GM12864 (cell line): ENCODE measurements at regions not wholly inside any gene's neighbourhood (a gene's known extent, or its start where the extent isn't known, plus 50 kb on each side); places are given as distances from the start of the nearest gene placed in this dataset.
"Not testable (repeated sequence)": the region's sequence is repeated elsewhere in the genome, so short reads cannot be mapped to it uniquely, and the experiment has no call there.

ENCODE experiments used
- DNase-seq: peaks from one replicate; pipeline ENCODE4 v3.0.0-alpha.2; 2011; ENCODE audit warnings: low read depth
- H3K4me3 ChIP-seq: 2 replicates; pipeline ENCODE4 v1.5.1; 2011; ENCODE audit warnings: mild to moderate bottlenecking, low read depth, low read length, control low read depth
- TF ChIP-seq, protein P1 (sequence below): IDR thresholded peaks from 2 replicates; pipeline ENCODE4 v1.5.1; 2011; ENCODE audit warnings: low read depth, mild to moderate bottlenecking, moderate library complexity, low read length, control low read depth, inconsistent platforms; ENCODE audit errors: missing control alignments

DNA sequence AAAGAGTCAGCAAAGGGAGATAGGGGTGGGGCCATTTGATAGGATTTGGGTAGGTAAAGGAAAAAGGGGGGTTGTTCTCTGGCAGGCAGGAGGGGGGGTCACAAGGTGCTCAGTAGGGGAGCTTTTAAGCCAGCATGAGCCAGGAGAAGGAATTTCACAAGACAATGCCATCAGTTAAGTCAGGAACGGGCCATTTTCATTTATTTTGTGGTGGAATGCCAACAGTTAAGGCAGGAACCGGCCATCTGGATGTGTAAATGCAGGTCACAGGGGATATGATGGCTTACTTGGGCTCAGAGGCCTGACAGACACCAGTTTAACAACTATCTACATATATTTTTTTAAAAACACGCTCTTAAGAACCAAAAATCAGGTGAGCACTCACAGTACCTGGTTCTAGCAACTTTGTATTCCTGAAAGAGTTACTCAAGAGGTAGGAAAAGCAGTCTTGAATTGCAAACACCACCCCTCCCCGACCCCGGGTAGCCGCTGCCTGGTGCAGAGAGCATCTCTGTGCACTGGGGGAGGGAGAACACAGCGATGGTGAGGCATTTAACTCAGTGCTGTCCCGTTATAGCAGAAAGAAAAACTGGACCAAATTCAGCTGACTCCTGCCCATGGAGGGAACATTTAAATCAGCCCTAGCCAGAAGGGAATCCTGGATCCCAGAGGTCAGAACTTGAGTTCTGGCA lies 414.5 kb upstream of the KLHL29 start:
- TF ChIP-seq, protein P1, sequence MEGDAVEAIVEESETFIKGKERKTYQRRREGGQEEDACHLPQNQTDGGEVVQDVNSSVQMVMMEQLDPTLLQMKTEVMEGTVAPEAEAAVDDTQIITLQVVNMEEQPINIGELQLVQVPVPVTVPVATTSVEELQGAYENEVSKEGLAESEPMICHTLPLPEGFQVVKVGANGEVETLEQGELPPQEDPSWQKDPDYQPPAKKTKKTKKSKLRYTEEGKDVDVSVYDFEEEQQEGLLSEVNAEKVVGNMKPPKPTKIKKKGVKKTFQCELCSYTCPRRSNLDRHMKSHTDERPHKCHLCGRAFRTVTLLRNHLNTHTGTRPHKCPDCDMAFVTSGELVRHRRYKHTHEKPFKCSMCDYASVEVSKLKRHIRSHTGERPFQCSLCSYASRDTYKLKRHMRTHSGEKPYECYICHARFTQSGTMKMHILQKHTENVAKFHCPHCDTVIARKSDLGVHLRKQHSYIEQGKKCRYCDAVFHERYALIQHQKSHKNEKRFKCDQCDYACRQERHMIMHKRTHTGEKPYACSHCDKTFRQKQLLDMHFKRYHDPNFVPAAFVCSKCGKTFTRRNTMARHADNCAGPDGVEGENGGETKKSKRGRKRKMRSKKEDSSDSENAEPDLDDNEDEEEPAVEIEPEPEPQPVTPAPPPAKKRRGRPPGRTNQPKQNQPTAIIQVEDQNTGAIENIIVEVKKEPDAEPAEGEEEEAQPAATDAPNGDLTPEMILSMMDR: no peak
- no peak for DNase-seq
- no peak overlapping the region for H3K4me3 ChIP-seq

DNA sequence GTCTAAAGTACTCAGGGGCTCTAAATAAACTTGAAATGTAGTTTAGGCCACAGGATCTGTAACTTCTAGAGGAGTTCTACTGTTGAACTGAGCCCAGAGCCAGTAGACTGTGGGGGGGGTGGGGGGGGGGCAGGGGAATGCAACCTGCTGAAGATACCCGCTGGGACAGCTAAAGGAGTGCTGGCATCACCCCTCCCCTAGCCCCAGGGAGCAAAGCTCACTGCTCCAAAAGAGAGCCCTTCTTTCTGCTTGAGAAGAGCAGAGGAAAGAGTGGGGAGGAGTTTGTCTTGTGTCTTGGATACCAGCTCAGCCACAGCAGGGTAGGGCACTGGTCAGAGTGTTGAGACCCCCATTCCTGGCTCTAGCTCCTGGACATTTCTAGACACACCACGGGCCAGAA lies 414.0 kb upstream of the KLHL29 start:
- H3K4me3 ChIP-seq: no peak overlapping the region
- TF ChIP-seq, protein P1: no peak

DNA sequence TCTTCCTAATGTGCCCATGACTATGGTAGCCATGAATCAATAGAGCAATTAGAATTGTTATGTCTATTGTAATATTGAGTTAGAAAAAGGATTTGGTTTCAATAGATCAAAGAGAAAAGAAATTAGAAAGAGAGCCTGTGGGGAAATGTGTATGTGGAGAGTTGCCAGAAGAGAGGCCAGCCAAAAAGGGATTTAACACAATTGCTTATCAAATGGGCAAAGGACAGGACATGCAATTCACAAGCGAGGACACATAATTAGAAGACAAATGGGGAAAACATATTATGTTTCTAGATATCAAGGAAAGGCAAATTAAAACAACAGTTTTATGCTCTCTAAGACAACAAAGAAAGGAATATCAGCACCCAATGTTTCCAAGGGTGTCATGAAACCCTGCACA lies 403.2 kb upstream of the KLHL29 start:
- no peak for DNase-seq
- TF ChIP-seq, protein P1: no peak
- H3K4me3 ChIP-seq: no peak overlapping the region

More for the DNA sequence above, 414.0 kb upstream of the KLHL29 start:
- DNase-seq: no peak

DNA sequence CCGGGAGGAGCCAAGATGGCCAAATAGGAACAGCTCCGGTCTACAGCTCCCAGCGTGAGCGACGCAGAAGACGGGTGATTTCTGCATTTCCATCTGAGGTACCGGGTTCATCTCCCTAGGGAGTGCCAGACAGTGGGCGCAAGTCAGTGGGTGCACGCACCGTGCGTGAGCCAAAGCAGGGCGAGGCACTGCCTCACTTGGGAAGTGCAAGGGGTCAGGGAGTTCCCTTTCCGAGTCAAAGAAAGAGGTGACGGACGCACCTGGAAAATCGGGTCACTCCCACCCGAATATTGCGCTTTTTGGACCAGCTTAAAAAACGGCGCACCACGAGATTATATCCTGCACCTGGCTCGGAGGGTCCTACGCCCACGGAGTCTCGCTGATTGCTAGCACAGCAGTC lies 400.8 kb upstream of the KLHL29 start:
- DNase-seq: not testable (repeated sequence)

DNA sequence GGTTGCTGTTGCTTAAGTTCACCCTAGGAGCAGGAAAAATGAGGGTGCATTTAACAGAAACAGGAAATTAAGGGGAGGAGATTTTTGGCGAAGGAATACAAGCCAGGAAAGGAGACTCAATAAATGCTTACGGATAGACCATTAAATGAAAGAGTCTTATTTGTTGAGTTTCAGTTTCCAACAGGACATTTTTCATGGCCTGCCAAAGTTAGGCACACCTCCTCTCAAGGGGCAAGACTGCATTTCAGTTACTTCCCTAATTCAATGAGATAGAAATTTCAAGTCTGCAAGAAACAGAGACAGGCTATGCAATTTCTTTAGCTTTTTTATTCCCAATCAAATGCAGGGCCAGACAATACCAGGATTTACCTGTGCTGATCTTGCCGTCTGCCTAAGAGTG lies 394.7 kb upstream of the KLHL29 start:
- H3K4me3 ChIP-seq: no peak overlapping the region
- TF ChIP-seq, protein P1: no peak
- DNase-seq: no peak

More for the DNA sequence above, 400.8 kb upstream of the KLHL29 start:
- not testable (repeated sequence) for H3K4me3 ChIP-seq

DNA sequence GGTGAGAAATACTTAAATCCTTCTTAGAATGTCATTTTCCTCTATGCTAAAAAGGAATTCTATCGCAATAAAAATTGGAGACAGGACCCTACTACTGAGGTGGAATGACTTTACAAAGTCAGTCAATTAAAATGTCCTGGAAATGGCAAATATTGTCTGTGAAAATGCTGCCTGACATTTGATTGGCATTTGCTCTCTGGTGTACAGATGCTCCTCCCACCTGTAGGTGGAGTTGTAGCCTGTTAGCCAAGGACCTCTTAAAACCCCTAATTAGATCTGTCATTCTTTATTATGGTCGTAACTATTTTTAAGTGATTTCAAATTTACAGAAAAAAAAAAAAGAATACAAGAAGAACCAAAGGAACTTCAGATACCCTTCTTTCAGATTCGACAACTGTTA lies 393.1 kb upstream of the KLHL29 start:
- TF ChIP-seq, protein P1: peak; percentile 22
- H3K4me3 ChIP-seq: no peak overlapping the region
- DNase-seq: no peak

DNA sequence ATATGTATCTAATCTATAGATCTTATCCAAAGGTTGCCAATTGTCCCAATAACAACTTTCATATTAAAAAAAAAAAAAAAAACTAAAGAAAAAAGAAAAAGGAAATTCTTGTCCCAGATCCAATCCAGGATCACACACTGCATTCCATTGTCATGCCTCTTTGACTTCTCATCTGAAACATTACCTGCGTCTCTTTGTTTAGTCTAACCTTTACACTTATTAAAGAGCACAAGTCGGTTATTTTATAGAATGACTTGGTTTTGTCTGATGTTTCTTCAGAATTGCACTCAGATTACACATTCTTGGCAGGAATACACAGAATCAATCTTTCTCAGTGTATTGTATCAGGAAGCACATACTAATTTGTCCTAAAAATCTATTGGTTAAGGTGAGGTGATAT lies 392.5 kb upstream of the KLHL29 start:
- TF ChIP-seq, protein P1: no peak
- no peak overlapping the region for H3K4me3 ChIP-seq
- no peak for DNase-seq
